HG03469 (cell line): ENCODE measurements at regions not wholly inside any gene's neighbourhood (a gene's known extent, or its start where the extent isn't known, plus 50 kb on each side); places are given as distances from the start of the nearest gene placed in this dataset.
"Not testable (repeated sequence)": the region's sequence is repeated elsewhere in the genome, so short reads cannot be mapped to it uniquely, and the experiment has no call there.

Experiments used
- ATAC-seq: cut with Tn5 transposase; IDR thresholded peaks from one replicate; pipeline ENCODE4 v1.9.1; 2021; ENCODE audit warnings: mild to moderate bottlenecking, moderate library complexity, moderate number of reproducible peaks; ENCODE audit not compliant: unreplicated experiment

- no peak for ATAC-seq
Measured at GRCh38 chr15:69668039-69668705, 215.6 kb downstream of the RPLP1 start.

- ATAC-seq, result peak; percentile 37
Measured at GRCh38 chr15:69668963-69669362, 216.3 kb downstream of the RPLP1 start.

DNA sequence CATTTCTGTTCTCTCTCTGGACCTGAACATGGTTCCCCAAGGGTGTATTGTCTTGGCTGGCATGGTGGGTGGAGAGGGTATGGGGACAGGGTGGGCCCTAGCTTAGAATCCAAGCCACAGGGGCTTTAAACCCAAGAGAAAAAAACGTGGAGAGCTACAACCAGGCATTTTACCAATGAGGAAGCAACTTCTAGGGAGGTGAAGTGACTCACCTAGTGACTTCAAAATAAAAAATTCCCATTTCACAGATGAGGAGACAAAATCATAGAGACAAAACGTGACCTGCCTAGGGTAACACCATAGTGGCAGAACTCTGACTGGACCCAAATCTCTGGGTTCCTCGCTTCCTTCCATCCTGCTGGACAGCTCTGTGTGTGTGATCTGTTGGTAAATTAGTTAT, 216.8 kb downstream of the RPLP1 start:
- no peak for ATAC-seq

- ATAC-seq, result no peak
Measured at GRCh38 chr15:69673291-69673881, 220.8 kb downstream of the RPLP1 start.

DNA sequence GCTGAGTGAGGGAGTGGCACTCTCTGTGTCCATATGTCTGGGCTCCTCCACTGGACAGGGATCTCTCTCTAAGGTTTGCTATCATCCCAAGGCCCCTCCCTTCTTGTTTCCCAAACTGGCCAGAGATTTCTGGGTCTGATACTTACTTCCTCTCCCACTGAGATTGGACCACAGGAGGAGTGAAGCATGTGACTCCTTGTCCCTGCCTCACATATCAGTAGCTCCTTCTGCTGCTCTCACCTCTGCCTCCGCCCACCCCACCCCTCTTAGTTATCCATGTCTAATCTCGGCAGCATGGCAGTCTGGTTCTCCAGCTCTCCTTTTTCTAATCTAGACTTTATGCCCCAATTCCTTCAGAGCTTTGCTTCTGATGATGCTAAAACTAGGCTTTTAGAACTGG, 223.1 kb downstream of the RPLP1 start:
- ATAC-seq, result no peak

GRCh38 chr15:69677403-69677802, 224.8 kb downstream of the RPLP1 start:
- ATAC-seq, result no peak

- peak; percentile 75 for ATAC-seq
Measured at GRCh38 chr15:69679623-69680228, 227.1 kb downstream of the RPLP1 start.

DNA sequence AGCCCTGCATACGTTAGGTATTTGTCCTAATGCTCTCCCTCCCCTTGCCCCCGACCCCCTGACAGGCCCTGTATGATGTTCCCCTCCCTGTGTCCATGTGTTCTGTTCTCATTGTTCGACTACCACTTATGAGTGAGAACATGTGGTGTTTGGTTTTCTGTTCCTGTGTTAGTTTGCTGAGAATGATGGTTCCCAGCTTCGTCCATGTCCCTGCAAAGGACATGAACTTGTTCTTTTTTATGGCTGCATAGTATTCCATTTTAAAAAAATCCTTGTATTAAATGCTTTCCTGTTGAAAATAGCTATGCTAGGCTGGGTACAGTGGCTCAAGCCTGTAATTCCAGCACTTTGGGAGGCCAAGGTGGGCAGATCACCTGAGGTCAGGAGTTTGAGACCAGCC, 232.2 kb downstream of the RPLP1 start:
- not testable (repeated sequence) for ATAC-seq

DNA sequence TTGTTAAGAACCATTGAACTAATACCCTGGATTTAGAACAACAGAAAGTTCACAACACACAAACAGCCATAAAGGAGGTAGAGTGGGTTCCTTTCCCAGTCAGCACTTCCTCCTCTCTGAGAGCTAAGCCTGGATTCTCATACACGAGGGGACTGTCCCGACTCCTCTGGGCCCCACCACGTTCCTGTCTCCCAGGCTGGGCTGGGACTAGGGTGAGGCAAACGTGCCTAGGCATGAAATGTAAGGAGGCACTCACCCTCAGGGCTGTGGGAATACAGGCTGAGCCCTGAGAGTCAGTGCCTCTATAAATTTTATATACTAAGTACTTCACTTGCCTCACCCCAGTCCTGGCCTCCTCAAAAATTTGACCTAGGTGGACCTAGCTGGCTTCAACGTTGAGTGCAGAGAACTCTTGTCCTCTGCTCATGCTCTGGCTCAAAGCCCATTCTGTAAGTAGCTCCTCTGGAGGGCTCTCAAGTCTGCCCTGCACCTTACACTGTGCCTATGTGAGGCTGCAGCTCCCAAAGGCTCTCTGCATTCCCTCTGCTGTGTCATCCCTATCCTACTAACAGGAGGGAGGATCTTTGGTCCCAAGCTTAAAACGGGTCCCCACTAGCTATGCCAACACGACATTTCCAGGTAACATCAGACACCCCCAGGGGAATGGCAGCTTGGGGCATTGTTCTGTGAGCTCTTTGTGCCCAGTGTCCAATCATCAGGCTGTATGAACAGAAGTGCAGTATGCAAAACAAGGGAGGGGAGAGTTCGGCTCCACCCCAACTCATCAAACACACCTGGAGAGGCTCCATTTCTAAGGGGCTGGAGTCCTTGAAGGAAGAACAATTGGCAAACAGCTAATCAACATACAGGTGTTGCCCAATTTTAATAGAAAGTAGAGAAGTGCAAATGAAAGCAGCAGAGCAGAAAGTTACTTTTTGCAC, 233.2 kb downstream of the RPLP1 start:
- ATAC-seq, result no peak

DNA sequence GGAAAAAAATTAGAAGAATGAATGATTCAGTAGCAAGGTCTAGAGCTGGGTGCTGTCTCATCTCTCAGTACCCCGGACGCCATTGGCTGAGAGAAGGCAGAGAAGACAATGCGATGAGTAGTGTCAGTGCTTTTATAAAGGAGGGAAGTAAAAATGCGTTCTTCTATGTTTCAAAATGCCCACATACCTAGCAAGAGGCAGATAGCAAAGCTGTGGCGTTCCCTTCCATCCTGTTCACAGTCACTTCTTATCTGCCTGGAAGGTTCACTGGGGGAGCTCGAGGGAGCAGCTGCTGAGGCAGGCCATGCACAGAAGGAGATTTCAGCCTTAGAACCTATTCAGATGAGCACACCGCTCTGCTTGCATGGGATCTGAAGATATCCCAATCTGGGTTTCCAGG, 234.0 kb downstream of the RPLP1 start:
- no peak for ATAC-seq

DNA sequence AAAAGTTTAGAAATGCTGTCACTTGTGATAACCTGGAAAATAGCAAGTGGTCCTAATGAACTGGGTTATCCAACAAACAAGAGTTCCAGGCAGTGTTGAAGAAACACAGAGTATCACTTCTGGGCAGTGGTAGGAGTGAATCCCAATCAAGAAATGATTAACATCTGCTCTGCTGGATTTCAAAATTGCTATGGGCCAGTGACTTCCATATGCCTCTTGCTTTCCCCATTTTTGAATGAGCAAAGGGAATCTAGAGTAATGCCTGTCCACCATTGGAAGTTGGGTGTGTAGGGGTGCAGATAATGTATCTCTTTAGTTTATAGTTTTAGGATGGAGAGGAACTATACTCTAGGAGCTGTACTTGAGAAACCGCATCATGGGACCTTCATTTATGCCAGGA, 236.5 kb downstream of the RPLP1 start:
- no peak for ATAC-seq

DNA sequence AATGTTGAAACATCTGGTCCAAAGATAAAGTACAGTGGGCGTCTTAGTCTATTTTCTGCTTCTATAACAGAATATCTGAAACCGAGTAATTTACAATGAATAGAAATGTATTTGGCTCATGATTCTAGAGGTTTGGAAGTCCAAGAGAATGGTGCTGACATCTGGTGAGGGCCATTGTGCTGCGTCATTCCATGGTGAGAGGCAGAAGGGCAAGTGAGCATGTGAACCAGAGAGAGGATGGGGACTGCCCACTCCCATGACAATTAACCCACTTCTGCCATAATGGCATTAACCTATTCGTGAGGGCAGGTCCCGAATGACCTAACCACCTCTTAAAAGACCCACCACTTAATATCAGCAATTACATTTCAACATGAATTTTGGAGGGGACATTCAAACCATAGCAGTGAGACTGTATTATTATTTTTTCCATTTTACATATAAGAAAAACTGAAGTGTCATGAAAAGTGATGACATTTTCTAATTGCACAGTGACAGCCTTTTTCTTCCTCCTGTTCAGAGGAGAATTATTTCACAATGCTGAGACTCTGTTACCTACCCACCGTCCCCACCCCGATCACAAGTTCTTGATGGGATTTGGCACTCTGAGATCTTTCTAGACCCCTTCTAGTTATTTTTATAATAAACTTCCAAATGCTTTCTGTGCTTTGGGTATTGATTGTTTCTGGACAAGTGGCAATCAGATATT, 238.8 kb downstream of the RPLP1 start:
- no peak for ATAC-seq

DNA sequence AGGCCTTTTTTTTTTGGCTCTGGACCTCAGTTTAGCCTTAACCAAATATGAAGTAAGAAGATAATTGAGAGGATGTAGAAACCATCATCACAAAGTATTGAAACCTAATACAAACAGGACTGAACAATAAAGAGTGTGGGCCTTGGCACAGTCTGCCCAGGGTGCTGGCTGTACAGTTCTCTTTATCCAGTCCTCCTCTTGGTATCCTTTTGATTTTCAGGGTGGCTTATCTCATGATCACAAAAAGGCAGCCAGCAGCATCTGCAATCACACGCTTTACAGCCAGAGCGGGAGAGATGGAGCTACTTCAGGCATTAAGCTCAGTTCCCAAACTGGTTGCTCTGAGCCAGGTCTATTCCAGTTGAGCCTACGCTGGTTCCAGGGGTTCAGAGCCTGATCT, 239.7 kb downstream of the RPLP1 start:
- no peak for ATAC-seq

- no peak for ATAC-seq
Measured at GRCh38 chr15:69693059-69693458, 240.4 kb downstream of the RPLP1 start.

GRCh38 chr15:69696946-69697345, 244.3 kb downstream of the RPLP1 start:
- ATAC-seq, result no peak

GRCh38 chr15:69697916-69698315, 245.3 kb downstream of the RPLP1 start:
- ATAC-seq, result no peak

DNA sequence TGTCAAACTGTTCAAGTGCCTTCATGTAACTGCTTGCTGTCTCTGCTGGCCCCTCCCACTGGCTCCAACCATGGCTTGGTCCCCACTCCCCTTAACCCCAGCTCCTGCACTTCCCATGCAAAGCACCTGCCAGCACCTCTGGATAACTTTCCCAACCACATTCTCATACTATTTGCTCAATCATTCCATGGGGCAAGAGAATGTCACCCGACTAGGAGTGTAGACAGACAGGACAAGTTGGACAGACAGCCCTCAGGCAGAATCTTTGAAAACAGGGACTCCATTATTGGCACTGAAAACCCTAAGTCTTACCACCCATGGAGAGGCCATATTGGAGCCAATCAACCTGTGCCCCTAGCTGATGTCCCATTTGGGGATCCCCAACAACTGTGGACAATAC, 246.5 kb downstream of the RPLP1 start:
- ATAC-seq, result no peak

DNA sequence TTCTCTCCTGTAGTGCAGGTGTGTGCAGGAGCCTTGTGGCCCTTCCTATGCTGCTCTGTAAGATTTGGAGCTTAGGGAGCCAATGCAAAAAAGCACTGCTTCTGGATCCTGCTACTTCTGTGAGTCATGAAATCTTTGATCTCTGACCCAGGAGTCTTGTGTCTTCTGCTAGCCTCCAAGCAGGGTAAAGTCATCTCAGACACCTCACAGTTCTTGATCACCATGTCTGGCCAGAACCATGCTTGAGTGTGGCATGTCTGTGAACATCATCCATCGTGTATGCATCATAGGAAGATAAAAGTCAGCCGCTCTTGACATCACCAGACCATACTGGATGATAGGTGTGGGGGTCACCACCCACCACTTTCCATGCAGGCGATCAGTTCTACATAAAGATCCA, 247.8 kb downstream of the RPLP1 start:
- no peak for ATAC-seq

- no peak for ATAC-seq
Measured at GRCh38 chr15:69701198-69701597, 248.6 kb downstream of the RPLP1 start.

GRCh38 chr15:69703532-69704187, 251.0 kb downstream of the RPLP1 start:
- ATAC-seq, result no peak
